ENCODE measurements at regions not wholly inside any gene's neighbourhood (a gene's known extent, or its start where the extent isn't known, plus 50 kb on each side); places are given as distances from the start of the nearest gene placed in this dataset.

- no peak for DNase-seq
Measured at GRCh38 chr7:41877118-41877517, 174.2 kb upstream of the INHBA start.

- DNase-seq: no peak
Measured at GRCh38 chr7:41875513-41875912, 172.6 kb upstream of the INHBA start.

- no peak for DNase-seq
Measured at GRCh38 chr7:41874201-41874785, 171.4 kb upstream of the INHBA start.

- peak; percentile 67 for DNase-seq
Measured at GRCh38 chr7:41873741-41874140, 170.9 kb upstream of the INHBA start.

GRCh38 chr7:41872966-41873365, 170.1 kb upstream of the INHBA start:
- peak; percentile 45 for DNase-seq

GRCh38 chr7:41870461-41871138, 167.7 kb upstream of the INHBA start:
- DNase-seq: peak; percentile 74

DNA sequence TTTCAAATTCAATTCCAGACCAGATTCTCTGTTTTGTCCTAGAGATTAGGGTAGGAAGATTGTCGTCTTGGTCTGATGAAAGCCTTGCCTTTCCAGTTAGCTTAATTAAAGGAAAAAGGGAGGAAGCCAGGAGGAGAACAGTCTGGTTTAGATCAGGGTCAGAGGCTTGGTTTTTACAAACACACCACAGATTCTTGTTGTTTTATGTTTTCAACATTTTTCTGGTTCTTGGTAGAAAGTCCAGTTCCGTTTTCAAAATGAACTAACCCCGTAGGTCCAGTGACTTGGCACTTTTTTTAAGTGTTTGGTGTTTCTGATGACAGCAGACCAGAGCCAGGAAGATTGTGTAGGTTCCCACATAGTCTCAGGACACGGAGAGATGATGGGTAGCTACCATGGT, 167.1 kb upstream of the INHBA start:
- no peak for DNase-seq

DNA sequence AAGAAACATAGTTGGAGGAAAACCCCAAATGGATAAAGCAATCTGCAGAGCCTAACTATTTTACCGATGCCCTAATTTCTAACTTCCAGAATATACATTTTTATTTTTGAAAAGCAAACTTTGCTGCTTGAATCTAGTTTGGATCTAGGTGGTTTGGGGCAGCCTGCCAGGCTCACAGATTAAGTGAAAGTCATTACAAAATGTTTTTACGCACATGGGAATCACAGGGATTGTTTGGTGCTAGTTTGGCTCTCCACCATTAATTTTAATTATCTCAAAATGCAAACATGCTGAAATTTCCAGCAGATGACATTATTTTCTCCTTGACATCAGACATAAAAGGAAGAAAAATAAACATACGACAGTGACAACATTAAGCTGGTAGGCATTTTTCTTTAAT, 166.7 kb upstream of the INHBA start:
- DNase-seq: peak; percentile 66

DNA sequence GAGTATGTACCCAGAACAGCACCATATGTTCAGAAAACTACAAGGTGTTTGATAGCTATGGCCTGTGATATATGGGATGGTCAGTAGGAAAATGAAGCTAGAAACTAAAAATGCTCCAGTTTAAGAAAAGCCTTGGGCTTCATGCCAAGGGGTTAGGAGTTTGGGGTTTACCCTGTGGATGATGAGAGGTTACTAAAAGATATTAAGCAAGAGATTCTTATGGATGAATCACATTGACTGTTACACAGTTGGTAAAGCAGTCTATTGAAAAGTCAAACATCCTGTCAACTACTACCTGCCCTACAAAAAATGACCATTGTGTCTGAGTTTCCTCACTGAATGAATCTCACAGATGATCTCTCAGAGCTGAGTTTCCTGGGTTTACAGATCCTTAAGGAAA, 166.2 kb upstream of the INHBA start:
- DNase-seq: peak; percentile 87

GRCh38 chr7:41867639-41868280, 164.9 kb upstream of the INHBA start:
- no peak for DNase-seq

- DNase-seq: no peak
Measured at GRCh38 chr7:41862261-41862660, 159.4 kb upstream of the INHBA start.

- DNase-seq: no peak
Measured at GRCh38 chr7:41861642-41862041, 158.8 kb upstream of the INHBA start.

GRCh38 chr7:41858201-41858600, 155.3 kb upstream of the INHBA start:
- peak; percentile 75 for DNase-seq

GRCh38 chr7:41855798-41856197, 152.9 kb upstream of the INHBA start:
- peak; percentile 47 for DNase-seq

DNA sequence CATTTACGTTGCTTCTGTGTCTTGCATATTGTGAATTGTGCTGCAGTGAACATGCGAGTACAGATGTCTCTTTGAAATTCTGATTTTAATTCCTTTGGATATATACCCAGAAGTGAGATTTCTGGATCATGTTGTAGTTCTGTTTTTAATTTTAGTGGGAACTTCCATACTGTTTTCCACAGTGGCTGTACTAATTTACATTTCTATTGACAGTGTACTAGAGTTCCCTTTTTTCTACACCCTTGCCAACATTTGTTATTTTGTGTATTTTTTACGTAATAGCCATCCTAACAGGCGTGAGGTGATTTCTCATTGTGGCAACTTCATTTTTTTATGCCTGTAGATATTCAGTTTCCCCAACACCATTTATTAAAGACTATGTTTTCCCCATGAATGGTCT, 144.7 kb upstream of the INHBA start:
- DNase-seq: no peak

GRCh38 chr7:41847151-41847550, 144.3 kb upstream of the INHBA start:
- DNase-seq: no peak

- no peak for DNase-seq
Measured at GRCh38 chr7:41842956-41843355, 140.1 kb upstream of the INHBA start.

GRCh38 chr7:41837916-41838315, 135.0 kb upstream of the INHBA start:
- DNase-seq: no peak

DNA sequence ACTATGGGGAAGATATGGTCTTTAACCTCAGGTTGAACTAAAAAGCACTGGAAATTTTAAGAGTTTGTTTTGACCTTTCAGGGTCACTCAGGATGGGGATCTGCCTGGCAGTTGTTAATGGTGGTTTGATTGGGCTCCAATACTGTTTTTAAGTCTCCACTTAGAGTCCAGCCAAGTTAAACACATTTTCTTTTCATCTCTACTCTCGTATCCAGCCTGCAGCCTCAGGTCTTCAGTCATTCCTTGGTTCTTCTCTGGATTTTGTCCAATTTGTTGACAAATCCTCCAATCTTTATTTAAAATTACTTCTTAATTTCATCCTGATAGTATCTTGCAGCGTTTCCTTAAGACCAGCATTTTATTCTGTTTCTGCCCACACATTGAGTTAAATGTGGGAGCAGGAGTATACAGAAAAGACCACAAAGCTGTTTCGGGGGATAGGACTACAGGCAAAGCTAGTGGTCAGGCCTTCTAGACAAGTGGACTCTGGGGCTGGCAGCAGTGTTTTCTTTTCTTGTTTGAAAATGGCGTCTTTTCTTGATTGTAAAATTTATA, 133.2 kb upstream of the INHBA start:
- no peak for DNase-seq

DNA sequence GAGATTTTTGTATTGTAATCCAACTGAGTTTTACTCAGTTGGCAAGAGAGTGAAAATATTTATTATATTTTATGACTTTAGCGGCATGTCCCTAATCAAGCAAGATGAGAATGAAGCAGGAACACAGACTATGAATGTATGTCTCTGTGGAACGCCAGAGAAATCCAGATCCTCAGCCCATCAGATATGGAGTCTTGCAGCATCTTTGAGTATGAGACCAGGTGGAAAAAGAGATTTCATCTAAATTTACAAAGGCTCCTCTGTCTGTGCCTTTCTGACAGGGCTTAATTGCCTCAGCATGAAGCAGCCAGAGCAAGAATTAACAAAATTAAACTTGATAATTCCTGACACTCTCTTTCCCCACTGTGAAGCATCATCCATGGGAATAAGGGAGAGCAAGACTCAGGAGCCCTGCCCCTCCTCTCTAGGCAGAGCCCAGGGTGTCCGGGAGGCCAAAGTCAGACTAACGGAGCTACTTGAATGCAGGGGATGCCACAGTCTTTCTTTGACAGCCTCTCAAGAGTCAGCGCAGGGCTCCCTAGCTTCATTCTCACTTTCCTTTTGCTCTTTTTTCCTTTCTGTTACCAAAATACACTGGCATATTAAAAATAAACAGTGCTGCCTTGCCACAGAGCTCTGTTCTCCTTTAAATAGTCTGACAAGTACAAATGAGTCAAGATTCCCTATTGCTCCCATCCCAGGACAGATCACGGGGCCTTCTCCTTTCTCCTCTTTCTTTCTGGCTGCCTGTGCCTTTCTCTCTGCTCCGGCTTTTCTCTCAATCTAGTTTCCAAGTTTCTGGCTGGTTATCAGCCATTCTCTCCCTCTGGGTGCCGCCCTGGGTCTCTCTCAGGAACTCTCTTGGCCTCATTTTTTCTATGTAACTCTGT, 132.2 kb upstream of the INHBA start:
- no peak for DNase-seq

- peak; percentile 57 for DNase-seq
Measured at GRCh38 chr7:41832941-41833340, 130.1 kb upstream of the INHBA start.

- DNase-seq: peak; percentile 27
Measured at GRCh38 chr7:41830271-41830670, 127.4 kb upstream of the INHBA start.

- DNase-seq: no peak
Measured at GRCh38 chr7:41828911-41829310, 126.0 kb upstream of the INHBA start.

Measured in fibroblast of skin of right biceps (primary cell).